ENCODE measurements at regions not wholly inside any gene's neighbourhood (a gene's known extent, or its start where the extent isn't known, plus 50 kb on each side); places are given as distances from the start of the nearest gene placed in this dataset.

DNA sequence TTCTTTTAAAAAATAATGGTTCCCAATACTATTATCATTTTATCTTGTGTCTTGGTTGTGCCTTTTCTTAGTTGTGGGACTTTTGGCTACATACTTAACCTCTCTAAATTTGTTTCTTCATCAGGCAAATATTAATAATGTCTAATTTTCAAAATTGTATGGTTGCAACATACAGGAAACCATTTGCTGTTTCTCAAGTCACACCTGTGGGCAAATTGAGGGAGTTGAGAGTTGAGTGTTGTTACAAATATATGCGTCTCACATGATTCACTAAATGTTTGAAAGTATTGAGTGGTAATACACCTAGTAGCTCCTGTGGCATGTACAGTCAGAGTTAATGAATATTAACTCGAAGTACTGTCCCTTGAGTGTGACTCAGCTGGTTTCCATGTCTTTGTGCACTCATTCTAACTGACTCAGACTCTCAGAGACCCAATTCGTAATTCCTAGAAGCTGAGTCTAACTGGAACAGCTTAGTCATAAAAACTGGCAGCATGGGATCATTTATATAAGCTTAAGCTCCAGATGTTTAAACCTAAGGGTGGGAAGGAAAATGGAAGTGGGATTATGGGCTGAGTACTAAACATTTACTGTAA is 802.4 kb downstream of the TRIML1 start:
- Histone ChIP-seq H3K4me1 (ENCODE audit: control insufficient read depth, insufficient read depth, low read length) (no peaks in the 10 kb centered on the region), H3K4me3 (ENCODE audit: low read depth, low read length) (no peak overlapping the region), H3K27ac (ENCODE audit: extremely low read depth, low read depth, low read length) (no peak overlapping the region), H3K9me3 (ENCODE audit: control insufficient read depth, insufficient read depth, low read depth, low read length) (no peaks in the 10 kb centered on the region), H3K36me3 (ENCODE audit: control insufficient read depth in 2 of 2, insufficient read depth in 1 of 2, low read length in 2 of 2) (no peaks in the 10 kb centered on the region)
- TF ChIP-seq ZNF211 (tag by site-specific recombination; IDR thresholded peaks at IDR 0.05; ENCODE audit: low read depth), result no peak
- TF ChIP-seq HOXA7 (CRISPR knock-in tag; IDR thresholded peaks at IDR 0.05; ENCODE audit: borderline replicate concordance), result no peak
- TF ChIP-seq HOXD13 (CRISPR knock-in tag; IDR thresholded peaks at IDR 0.05; ENCODE audit: borderline replicate concordance), result no peak
- TF ChIP-seq ZNF701 (tag by site-specific recombination; IDR thresholded peaks at IDR 0.05), result no peak
- ChIA-PET POLR2A (no interaction called here), CTCF (interaction anchor here (0.9 kb wide), 1 partner anchor 11 kb away, joined by 3 read pairs; no protein-coding TSS in a partner anchor)

DNA sequence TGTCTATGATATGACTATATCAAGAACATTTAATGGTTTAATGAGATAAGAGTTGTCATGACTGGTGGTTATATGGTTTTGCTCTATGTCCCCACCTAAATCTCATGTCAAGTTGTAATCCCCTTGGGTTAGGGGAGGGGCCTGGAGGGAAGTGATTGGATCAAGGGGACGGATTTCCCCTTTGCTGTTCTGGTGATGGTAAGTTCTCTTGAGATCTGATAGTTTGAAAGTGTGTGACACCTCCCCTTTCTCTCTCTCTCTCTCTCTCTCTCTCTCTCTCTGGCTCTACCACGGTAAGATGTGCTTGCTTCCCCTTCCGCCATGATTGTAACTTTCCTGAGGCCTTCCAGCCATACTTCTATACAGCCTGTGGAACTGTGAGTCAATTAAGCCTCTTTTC is 803.4 kb downstream of the TRIML1 start:
- Histone ChIP-seq H3K36me3 (ENCODE audit: control insufficient read depth in 2 of 2, insufficient read depth in 1 of 2, low read length in 2 of 2) (no peaks in the 10 kb centered on the region), H3K4me1 (ENCODE audit: control insufficient read depth, insufficient read depth, low read length) (no peaks in the 10 kb centered on the region), H3K4me3 (ENCODE audit: low read depth, low read length) (no peak overlapping the region), H3K9me3 (ENCODE audit: control insufficient read depth, insufficient read depth, low read depth, low read length) (no peaks in the 10 kb centered on the region), H3K27ac (ENCODE audit: extremely low read depth, low read depth, low read length) (no peak overlapping the region)
- TF ChIP-seq SP7 (tag by site-specific recombination; IDR thresholded peaks at IDR 0.05) (no peak), ZNF132 (tag by site-specific recombination; IDR thresholded peaks at IDR 0.05; ENCODE audit: borderline replicate concordance) (no peak), ZNF366 (tag by site-specific recombination; conservative IDR thresholded peaks at IDR 0.05) (no peak), ZNF157 (tag by site-specific recombination; IDR thresholded peaks at IDR 0.05) (no peak), ZBTB21 (tag by site-specific recombination; IDR thresholded peaks at IDR 0.05) (no peak), ZNF114 (tag by site-specific recombination; IDR thresholded peaks at IDR 0.05) (no peak), SALL2 (tag by site-specific recombination; IDR thresholded peaks at IDR 0.05; ENCODE audit: borderline replicate concordance) (no peak), SETDB1 (IDR thresholded peaks at IDR 0.05; ENCODE audit: insufficient read length, low read length) (no peak), ZNF133 (tag by site-specific recombination; IDR thresholded peaks at IDR 0.05) (no peak), ZNF701 (tag by site-specific recombination; IDR thresholded peaks at IDR 0.05) (no peak), ZNF223 (tag by site-specific recombination; IDR thresholded peaks at IDR 0.05) (no peak), ZNF596 (tag by site-specific recombination; IDR thresholded peaks at IDR 0.05) (no peak), ZNF394 (tag by site-specific recombination; IDR thresholded peaks at IDR 0.05; ENCODE audit: borderline replicate concordance) (no peak), IKZF3 (tag by site-specific recombination; IDR thresholded peaks at IDR 0.05) (no peak)
- TF ChIP-seq, protein P1, sequence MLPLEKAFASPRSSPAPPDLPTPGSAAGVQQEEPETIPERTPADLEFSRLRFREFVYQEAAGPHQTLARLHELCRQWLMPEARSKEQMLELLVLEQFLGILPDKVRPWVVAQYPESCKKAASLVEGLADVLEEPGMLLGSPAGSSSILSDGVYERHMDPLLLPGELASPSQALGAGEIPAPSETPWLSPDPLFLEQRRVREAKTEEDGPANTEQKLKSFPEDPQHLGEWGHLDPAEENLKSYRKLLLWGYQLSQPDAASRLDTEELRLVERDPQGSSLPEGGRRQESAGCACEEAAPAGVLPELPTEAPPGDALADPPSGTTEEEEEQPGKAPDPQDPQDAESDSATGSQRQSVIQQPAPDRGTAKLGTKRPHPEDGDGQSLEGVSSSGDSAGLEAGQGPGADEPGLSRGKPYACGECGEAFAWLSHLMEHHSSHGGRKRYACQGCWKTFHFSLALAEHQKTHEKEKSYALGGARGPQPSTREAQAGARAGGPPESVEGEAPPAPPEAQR (tag by site-specific recombination; IDR thresholded peaks at IDR 0.05), result no peak
- TF ChIP-seq, protein P2, sequence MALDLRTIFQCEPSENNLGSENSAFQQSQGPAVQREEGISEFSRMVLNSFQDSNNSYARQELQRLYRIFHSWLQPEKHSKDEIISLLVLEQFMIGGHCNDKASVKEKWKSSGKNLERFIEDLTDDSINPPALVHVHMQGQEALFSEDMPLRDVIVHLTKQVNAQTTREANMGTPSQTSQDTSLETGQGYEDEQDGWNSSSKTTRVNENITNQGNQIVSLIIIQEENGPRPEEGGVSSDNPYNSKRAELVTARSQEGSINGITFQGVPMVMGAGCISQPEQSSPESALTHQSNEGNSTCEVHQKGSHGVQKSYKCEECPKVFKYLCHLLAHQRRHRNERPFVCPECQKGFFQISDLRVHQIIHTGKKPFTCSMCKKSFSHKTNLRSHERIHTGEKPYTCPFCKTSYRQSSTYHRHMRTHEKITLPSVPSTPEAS (tag by site-specific recombination; IDR thresholded peaks at IDR 0.05), result no peak
- TF ChIP-seq, protein P3, sequence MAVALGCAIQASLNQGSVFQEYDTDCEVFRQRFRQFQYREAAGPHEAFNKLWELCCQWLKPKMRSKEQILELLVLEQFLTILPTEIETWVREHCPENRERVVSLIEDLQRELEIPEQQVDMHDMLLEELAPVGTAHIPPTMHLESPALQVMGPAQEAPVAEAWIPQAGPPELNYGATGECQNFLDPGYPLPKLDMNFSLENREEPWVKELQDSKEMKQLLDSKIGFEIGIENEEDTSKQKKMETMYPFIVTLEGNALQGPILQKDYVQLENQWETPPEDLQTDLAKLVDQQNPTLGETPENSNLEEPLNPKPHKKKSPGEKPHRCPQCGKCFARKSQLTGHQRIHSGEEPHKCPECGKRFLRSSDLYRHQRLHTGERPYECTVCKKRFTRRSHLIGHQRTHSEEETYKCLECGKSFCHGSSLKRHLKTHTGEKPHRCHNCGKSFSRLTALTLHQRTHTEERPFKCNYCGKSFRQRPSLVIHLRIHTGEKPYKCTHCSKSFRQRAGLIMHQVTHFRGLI (tag by site-specific recombination; IDR thresholded peaks at IDR 0.05), result no peak
- TF ChIP-seq, protein P4, sequence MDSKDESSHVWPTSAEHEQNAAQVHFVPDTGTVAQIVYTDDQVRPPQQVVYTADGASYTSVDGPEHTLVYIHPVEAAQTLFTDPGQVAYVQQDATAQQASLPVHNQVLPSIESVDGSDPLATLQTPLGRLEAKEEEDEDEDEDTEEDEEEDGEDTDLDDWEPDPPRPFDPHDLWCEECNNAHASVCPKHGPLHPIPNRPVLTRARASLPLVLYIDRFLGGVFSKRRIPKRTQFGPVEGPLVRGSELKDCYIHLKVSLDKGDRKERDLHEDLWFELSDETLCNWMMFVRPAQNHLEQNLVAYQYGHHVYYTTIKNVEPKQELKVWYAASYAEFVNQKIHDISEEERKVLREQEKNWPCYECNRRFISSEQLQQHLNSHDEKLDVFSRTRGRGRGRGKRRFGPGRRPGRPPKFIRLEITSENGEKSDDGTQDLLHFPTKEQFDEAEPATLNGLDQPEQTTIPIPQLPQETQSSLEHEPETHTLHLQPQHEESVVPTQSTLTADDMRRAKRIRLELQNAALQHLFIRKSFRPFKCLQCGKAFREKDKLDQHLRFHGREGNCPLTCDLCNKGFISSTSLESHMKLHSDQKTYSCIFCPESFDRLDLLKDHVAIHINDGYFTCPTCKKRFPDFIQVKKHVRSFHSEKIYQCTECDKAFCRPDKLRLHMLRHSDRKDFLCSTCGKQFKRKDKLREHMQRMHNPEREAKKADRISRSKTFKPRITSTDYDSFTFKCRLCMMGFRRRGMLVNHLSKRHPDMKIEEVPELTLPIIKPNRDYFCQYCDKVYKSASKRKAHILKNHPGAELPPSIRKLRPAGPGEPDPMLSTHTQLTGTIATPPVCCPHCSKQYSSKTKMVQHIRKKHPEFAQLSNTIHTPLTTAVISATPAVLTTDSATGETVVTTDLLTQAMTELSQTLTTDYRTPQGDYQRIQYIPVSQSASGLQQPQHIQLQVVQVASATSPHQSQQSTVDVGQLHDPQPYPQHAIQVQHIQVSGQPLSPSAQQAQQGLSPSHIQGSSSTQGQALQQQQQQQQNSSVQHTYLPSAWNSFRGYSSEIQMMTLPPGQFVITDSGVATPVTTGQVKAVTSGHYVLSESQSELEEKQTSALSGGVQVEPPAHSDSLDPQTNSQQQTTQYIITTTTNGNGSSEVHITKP (tag by site-specific recombination; IDR thresholded peaks at IDR 0.05), result no peak
- TF ChIP-seq, protein P5, sequence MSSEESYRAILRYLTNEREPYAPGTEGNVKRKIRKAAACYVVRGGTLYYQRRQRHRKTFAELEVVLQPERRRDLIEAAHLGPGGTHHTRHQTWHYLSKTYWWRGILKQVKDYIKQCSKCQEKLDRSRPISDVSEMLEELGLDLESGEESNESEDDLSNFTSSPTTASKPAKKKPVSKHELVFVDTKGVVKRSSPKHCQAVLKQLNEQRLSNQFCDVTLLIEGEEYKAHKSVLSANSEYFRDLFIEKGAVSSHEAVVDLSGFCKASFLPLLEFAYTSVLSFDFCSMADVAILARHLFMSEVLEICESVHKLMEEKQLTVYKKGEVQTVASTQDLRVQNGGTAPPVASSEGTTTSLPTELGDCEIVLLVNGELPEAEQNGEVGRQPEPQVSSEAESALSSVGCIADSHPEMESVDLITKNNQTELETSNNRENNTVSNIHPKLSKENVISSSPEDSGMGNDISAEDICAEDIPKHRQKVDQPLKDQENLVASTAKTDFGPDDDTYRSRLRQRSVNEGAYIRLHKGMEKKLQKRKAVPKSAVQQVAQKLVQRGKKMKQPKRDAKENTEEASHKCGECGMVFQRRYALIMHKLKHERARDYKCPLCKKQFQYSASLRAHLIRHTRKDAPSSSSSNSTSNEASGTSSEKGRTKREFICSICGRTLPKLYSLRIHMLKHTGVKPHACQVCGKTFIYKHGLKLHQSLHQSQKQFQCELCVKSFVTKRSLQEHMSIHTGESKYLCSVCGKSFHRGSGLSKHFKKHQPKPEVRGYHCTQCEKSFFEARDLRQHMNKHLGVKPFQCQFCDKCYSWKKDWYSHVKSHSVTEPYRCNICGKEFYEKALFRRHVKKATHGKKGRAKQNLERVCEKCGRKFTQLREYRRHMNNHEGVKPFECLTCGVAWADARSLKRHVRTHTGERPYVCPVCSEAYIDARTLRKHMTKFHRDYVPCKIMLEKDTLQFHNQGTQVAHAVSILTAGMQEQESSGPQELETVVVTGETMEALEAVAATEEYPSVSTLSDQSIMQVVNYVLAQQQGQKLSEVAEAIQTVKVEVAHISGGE (tag by site-specific recombination; conservative IDR thresholded peaks at IDR 0.05; ENCODE audit: low read depth), result no peak
- CTCF ChIA-PET, result no interaction called here
- POLR2A ChIA-PET, result no interaction called here
